ENCODE measurements at regions not wholly inside any gene's neighbourhood (a gene's known extent, or its start where the extent isn't known, plus 50 kb on each side); places are given as distances from the start of the nearest gene placed in this dataset.

DNA sequence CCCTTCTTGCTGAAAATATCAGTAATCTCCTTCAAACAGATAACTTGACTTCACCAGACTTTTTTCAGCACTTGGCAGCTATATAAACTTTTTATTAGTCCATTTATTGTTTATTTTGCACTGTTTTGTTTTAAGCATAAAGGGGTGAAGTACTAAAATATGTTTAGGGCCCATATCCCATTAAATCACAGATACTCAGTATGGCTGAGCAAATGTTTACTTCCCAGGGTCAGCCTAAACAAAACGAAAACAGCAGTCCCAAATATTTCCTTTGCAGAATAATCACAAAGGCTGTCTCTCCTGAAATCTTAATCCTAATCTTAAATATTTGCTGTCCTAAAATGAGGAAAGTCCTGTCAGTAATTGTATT is 649.6 kb downstream of the TNS3 start:
- WGBS, 2 experiments (ENCODE audit: low coverage in 1 of 2, low lambda C conversion rate in 2 of 2, missing lambda C conversion rate in 2 of 2): 22% methylated on average over 1 of the region's 1 CpG
- peak overlapping the region; percentile 72 for H3K4me2 ChIP-seq (ENCODE audit: unreplicated experiment)

GRCh38 chr7:46930366-46930765 is 651.5 kb downstream of the TNS3 start:
- no peaks in the 10 kb centered on the region for H3K27me3 ChIP-seq (replicated peaks; ENCODE audit: insufficient read depth)
- WGBS, 2 experiments (ENCODE audit: low coverage in 1 of 2, low lambda C conversion rate in 2 of 2, missing lambda C conversion rate in 2 of 2): 2 to 4% methylated on average over 3 of the region's 3 CpGs
- TF ChIP-seq EZH2phosphoT487 (IDR thresholded peaks at IDR 0.05; ENCODE audit: insufficient read depth, low read depth) (no peak), EZH2 (IDR thresholded peaks at IDR 0.05; ENCODE audit: insufficient read depth, poor library complexity, severe bottlenecking) (no peak)
- H4K20me1 ChIP-seq (ENCODE audit: insufficient read depth): no peaks in the 10 kb centered on the region
- DNase-seq: peak; percentile 97
- H3K27ac ChIP-seq: peak overlapping the region; percentile 52
- no peaks in the 10 kb centered on the region for H3K9me2 ChIP-seq (ENCODE audit: insufficient read depth)
- in situ Hi-C loops (cut with MboI): no loop called here
- 0 out of 2 replicates have a peak overlapping the region, but pooled peaks have one; percentile 9 for H2AFZ ChIP-seq
- H3K4me1 ChIP-seq (ENCODE audit: insufficient read depth): peaks cover 60% of the 10 kb centered on the region
- peaks cover 58% of the 10 kb centered on the region for H3F3A ChIP-seq (ENCODE audit: insufficient read depth)
- 0 out of 2 replicates have a peak overlapping the region, but pooled peaks have one; percentile 2 for H3K9ac ChIP-seq
- H3K4me3 ChIP-seq: no peak overlapping the region
- H3K79me2 ChIP-seq (ENCODE audit: insufficient read depth): no peaks in the 10 kb centered on the region
- H3K4me2 ChIP-seq (ENCODE audit: unreplicated experiment): peak overlapping the region; percentile 68
- no peaks in the 10 kb centered on the region for H3K9me3 ChIP-seq (ENCODE audit: low read depth)
- no peaks in the 10 kb centered on the region for H3K36me3 ChIP-seq (ENCODE audit: low read depth)

More for the DNA sequence above, 649.6 kb downstream of the TNS3 start:
- Histone ChIP-seq H3F3A (ENCODE audit: insufficient read depth) (peaks cover 58% of the 10 kb centered on the region), H3K27me3 (replicated peaks; ENCODE audit: insufficient read depth) (no peaks in the 10 kb centered on the region), H4K20me1 (ENCODE audit: insufficient read depth) (no peaks in the 10 kb centered on the region), H3K9me3 (ENCODE audit: low read depth) (no peaks in the 10 kb centered on the region), H3K79me2 (ENCODE audit: insufficient read depth) (no peaks in the 10 kb centered on the region), H3K9ac (peak overlapping the region; percentile 74), H3K4me3 (no peak overlapping the region), H2AFZ (no peak overlapping the region), H3K4me1 (ENCODE audit: insufficient read depth) (peaks cover 61% of the 10 kb centered on the region), H3K9me2 (ENCODE audit: insufficient read depth) (no peaks in the 10 kb centered on the region), H3K36me3 (ENCODE audit: low read depth) (no peaks in the 10 kb centered on the region), H3K27ac (peak overlapping the region; percentile 93)
- DNase-seq: peak; percentile 15
- TF ChIP-seq EZH2phosphoT487 (IDR thresholded peaks at IDR 0.05; ENCODE audit: insufficient read depth, low read depth): no peak
- no peak for TF ChIP-seq EZH2 (IDR thresholded peaks at IDR 0.05; ENCODE audit: insufficient read depth, poor library complexity, severe bottlenecking)
- in situ Hi-C loops (cut with MboI): no loop called here

GRCh38 chr7:46929359-46929758 is 652.6 kb downstream of the TNS3 start:
- Histone ChIP-seq H3K9me3 (ENCODE audit: low read depth) (no peaks in the 10 kb centered on the region), H3K4me1 (ENCODE audit: insufficient read depth) (peaks cover 50% of the 10 kb centered on the region), H3K4me2 (ENCODE audit: unreplicated experiment) (peak overlapping the region; percentile 68), H3F3A (ENCODE audit: insufficient read depth) (peaks cover 49% of the 10 kb centered on the region), H3K27ac (no peak overlapping the region), H3K79me2 (ENCODE audit: insufficient read depth) (no peaks in the 10 kb centered on the region), H3K27me3 (replicated peaks; ENCODE audit: insufficient read depth) (no peaks in the 10 kb centered on the region), H3K4me3 (no peak overlapping the region), H3K9ac (no peak overlapping the region), H2AFZ (no peak overlapping the region), H3K9me2 (ENCODE audit: insufficient read depth) (no peaks in the 10 kb centered on the region), H4K20me1 (ENCODE audit: insufficient read depth) (no peaks in the 10 kb centered on the region), H3K36me3 (ENCODE audit: low read depth) (no peaks in the 10 kb centered on the region)
- DNase-seq: no peak
- TF ChIP-seq EZH2phosphoT487 (IDR thresholded peaks at IDR 0.05; ENCODE audit: insufficient read depth, low read depth): no peak
- no peak for TF ChIP-seq EZH2 (IDR thresholded peaks at IDR 0.05; ENCODE audit: insufficient read depth, poor library complexity, severe bottlenecking)
- in situ Hi-C loops (cut with MboI): no loop called here

DNA sequence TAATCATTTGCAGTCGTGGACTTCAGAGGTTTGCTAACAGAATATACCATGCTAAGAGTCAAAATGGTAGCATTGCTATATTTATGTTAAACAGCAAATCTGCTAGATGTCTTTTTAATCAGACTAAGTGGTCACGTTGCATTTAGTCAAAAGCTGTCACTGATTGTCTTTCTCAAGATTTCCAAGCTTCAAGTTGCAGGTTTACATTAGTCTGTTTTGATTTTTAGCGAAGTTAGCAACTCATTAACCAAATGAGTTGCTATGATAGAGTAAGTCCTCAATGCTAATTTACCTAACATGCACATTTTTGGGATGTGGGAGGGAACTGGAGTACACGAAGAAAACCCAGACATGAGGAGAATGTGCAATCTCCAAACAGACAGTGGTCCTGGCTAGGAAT is 653.2 kb downstream of the TNS3 start:
- H3K4me2 ChIP-seq (ENCODE audit: unreplicated experiment): no peak overlapping the region
- H3K9me2 ChIP-seq (ENCODE audit: insufficient read depth): no peaks in the 10 kb centered on the region
- H3K4me3 ChIP-seq: no peak overlapping the region
- in situ Hi-C loops (cut with MboI): no loop called here
- H4K20me1 ChIP-seq (ENCODE audit: insufficient read depth): no peaks in the 10 kb centered on the region
- peaks cover 43% of the 10 kb centered on the region for H3K4me1 ChIP-seq (ENCODE audit: insufficient read depth)
- H3K79me2 ChIP-seq (ENCODE audit: insufficient read depth): no peaks in the 10 kb centered on the region
- H3K27me3 ChIP-seq (replicated peaks; ENCODE audit: insufficient read depth): no peaks in the 10 kb centered on the region
- no peak for DNase-seq
- H3K36me3 ChIP-seq (ENCODE audit: low read depth): no peaks in the 10 kb centered on the region
- no peak overlapping the region for H2AFZ ChIP-seq
- H3K9me3 ChIP-seq (ENCODE audit: low read depth): no peaks in the 10 kb centered on the region
- H3K27ac ChIP-seq: no peak overlapping the region
- H3K9ac ChIP-seq: no peak overlapping the region
- WGBS, 2 experiments (ENCODE audit: low coverage in 1 of 2, low lambda C conversion rate in 2 of 2, missing lambda C conversion rate in 2 of 2): 87 to 93% methylated on average over 4 of the region's 4 CpGs
- peaks cover 43% of the 10 kb centered on the region for H3F3A ChIP-seq (ENCODE audit: insufficient read depth)
- no peak for TF ChIP-seq EZH2 (IDR thresholded peaks at IDR 0.05; ENCODE audit: insufficient read depth, poor library complexity, severe bottlenecking)
- no peak for TF ChIP-seq EZH2phosphoT487 (IDR thresholded peaks at IDR 0.05; ENCODE audit: insufficient read depth, low read depth)

All from GM23248 (cell line).